CD4-positive, alpha-beta T cell (primary cell): ENCODE measurements at regions not wholly inside any gene's neighbourhood (a gene's known extent, or its start where the extent isn't known, plus 50 kb on each side); places are given as distances from the start of the nearest gene placed in this dataset.

Experiments used
- ATAC-seq: fragments of 200-7000 bp; cut with Tn5 transposase; one replicate; pipeline ENCODE4 v1.10.0; 2022; ENCODE audit warnings: mild to moderate bottlenecking; ENCODE audit not compliant: poor library complexity
- CTCF ChIA-PET: fragments of 350-600 bp; sonication (Branson Sonifier 250); formaldehyde crosslinking; loops from one replicate; lab custom pipeline; 2021; ENCODE audit warnings: antibody characterized with exemption, inconsistent platforms; lab: Charles Lee
- POLR2A ChIA-PET: fragments of 350-600 bp; sonication (Branson Sonifier 250); formaldehyde crosslinking; loops from one replicate; lab custom pipeline; 2021; ENCODE audit warnings: antibody characterized with exemption, inconsistent platforms; lab: Charles Lee
- DNase-seq, 14 experiments: peaks; one replicate each; pipeline ENCODE4 v3.0.0-alpha.2; 2013 to 2020; ENCODE audit warnings: mixed read lengths in 2 of 14
- H3K27ac ChIP-seq, 2 donors: one replicate each; pipeline versions ENCODE4 v1.5.1 to v1.7.0; 2013; ENCODE audit warnings: low read length in 2 of 2, low read depth in 1 of 2, mild to moderate bottlenecking in 1 of 2
- H3K27me3 ChIP-seq, 2 experiments: 1 replicate in 1 of 2; 2 replicates in 1 of 2; pipeline versions ENCODE4 v1.6.1 to v1.7.0; 2013; ENCODE audit warnings: low read length in 2 of 2, control low read depth in 1 of 2, mild to moderate bottlenecking in 1 of 2, moderate library complexity in 1 of 2; ENCODE audit not compliant: insufficient read depth in 2 of 2, control insufficient read depth in 1 of 2
- H3K36me3 ChIP-seq: one replicate; pipeline ENCODE4 v1.6.1; 2013; ENCODE audit warnings: low read length, control low read depth; ENCODE audit not compliant: insufficient read depth
- H3K4me1 ChIP-seq: one replicate; pipeline ENCODE4 v1.6.1; 2013; ENCODE audit warnings: low read length, control low read depth; ENCODE audit not compliant: insufficient read depth
- H3K4me3 ChIP-seq: one replicate; pipeline ENCODE4 v1.5.1; 2013; ENCODE audit warnings: mild to moderate bottlenecking, low read length, moderate library complexity
- H3K9me3 ChIP-seq, 2 experiments: 1 replicate in 1 of 2; 2 replicates in 1 of 2; pipeline versions ENCODE4 v1.6.1 to v1.7.0; 2013; ENCODE audit warnings: low read length in 2 of 2, mild to moderate bottlenecking in 2 of 2, control low read depth in 1 of 2, moderate library complexity in 1 of 2; ENCODE audit not compliant: control insufficient read depth in 1 of 2, insufficient read depth in 1 of 2
- H3K27ac Mint-ChIP-seq: one replicate; pipeline ENCODE4 v1.8.0; 2020; ENCODE audit warnings: mixed read lengths
- H3K27me3 Mint-ChIP-seq: one replicate; pipeline ENCODE4 v1.8.0; 2021; ENCODE audit warnings: mixed read lengths
- H3K36me3 Mint-ChIP-seq: one replicate; pipeline ENCODE4 v1.8.0; 2021; ENCODE audit warnings: low read depth, mixed read lengths
- H3K4me1 Mint-ChIP-seq: one replicate; pipeline ENCODE4 v1.8.0; 2021; ENCODE audit warnings: low read depth, mixed read lengths
- H3K4me3 Mint-ChIP-seq: one replicate; pipeline ENCODE4 v1.8.0; 2020; ENCODE audit warnings: mild to moderate bottlenecking, mixed read lengths
- H3K9me3 Mint-ChIP-seq: one replicate; pipeline ENCODE4 v1.8.0; 2020; ENCODE audit warnings: mixed read lengths
- intact Hi-C, 2 experiments: fragments of 100-400 bp; cut with DNase I in 1 of 2; cut with micrococcal nuclease in 1 of 2; formaldehyde crosslinking; loops; one replicate each; pipeline versions ENCODE4 v1.15.1 to v1.9.0; 2023 to 2025; cut with DNase I, micrococcal nuclease
- TF ChIP-seq, protein P1 (sequence below): fragments of 200-600 bp; IDR thresholded peaks from one replicate; pipeline ENCODE4 v1.8.0; 2022; ENCODE audit warnings: antibody characterized with exemption, mild to moderate bottlenecking

DNA sequence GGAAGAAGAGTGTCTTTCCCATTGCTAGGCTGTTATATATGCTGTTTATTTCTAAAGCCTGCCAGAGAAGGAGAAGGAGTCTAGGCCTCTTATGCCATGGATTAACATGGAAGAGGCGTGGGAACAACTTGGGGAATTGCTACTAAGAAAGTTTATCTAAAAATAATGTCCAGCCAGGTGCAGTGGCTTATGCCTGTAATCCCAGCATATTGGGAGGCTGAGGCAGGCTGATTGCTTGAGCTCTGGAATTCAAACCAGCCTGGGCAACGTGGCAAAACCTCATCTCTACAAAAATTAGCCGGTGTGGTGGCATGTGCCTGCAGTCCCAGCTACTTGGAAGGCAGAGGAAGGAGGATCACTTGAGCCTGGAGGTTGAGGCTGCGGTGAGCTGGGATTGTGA lies 51.7 kb upstream of the ARPP19 start:
- CTCF ChIA-PET: no interaction called here
- ATAC-seq (no peak), DNase-seq (no peak)
- Histone ChIP-seq H3K4me1 (no peaks in the 10 kb centered on the region), H3K27ac (no peak overlapping the region), H3K4me3 (no peak overlapping the region), H3K27me3 (no peaks in the 10 kb centered on the region), H3K36me3 (peaks cover 66% of the 10 kb centered on the region), H3K9me3 (no peaks in the 10 kb centered on the region)
- Mint-ChIP-seq H3K4me3 (no peak overlapping the region), H3K36me3 (peaks cover 91% of the 10 kb centered on the region), H3K9me3 (no peaks in the 10 kb centered on the region), H3K4me1 (peaks cover 22% of the 10 kb centered on the region), H3K27me3 (no peaks in the 10 kb centered on the region), H3K27ac (no peak overlapping the region)
- intact Hi-C loops: loop anchor here in 1 of 2 experiments (10.0 kb wide), 1 partner anchor 114 kb away; no protein-coding TSS in a partner anchor
- POLR2A ChIA-PET: no interaction called here
- TF ChIP-seq, protein P1, sequence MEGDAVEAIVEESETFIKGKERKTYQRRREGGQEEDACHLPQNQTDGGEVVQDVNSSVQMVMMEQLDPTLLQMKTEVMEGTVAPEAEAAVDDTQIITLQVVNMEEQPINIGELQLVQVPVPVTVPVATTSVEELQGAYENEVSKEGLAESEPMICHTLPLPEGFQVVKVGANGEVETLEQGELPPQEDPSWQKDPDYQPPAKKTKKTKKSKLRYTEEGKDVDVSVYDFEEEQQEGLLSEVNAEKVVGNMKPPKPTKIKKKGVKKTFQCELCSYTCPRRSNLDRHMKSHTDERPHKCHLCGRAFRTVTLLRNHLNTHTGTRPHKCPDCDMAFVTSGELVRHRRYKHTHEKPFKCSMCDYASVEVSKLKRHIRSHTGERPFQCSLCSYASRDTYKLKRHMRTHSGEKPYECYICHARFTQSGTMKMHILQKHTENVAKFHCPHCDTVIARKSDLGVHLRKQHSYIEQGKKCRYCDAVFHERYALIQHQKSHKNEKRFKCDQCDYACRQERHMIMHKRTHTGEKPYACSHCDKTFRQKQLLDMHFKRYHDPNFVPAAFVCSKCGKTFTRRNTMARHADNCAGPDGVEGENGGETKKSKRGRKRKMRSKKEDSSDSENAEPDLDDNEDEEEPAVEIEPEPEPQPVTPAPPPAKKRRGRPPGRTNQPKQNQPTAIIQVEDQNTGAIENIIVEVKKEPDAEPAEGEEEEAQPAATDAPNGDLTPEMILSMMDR: no peak
